Psoas muscle (tissue), 7 donors: ENCODE measurements at regions not wholly inside any gene's neighbourhood (a gene's known extent, or its start where the extent isn't known, plus 50 kb on each side); places are given as distances from the start of the nearest gene placed in this dataset.

Source experiments
- ATAC-seq, 4 donors: fragments of 200-7000 bp; cut with Tn5 transposase; one replicate each; pipeline ENCODE4 v1.9.1; 2020; ENCODE audit warnings: moderate library complexity in 3 of 4, mild to moderate bottlenecking in 2 of 4
- DNase-seq, 2 donors: peaks; one replicate each; pipeline ENCODE4 v3.0.0-alpha.2; 2020
- H3K27ac ChIP-seq: fragments of 200-600 bp; one replicate; pipeline ENCODE4 v1.8.0; 2022
- H3K27me3 ChIP-seq, 3 donors: fragments of 200-600 bp in 1 of 3; one replicate each; pipeline versions ENCODE4 v1.6.1 to v1.8.0; 2013 to 2022; ENCODE audit warnings: low read length in 2 of 3, mild to moderate bottlenecking in 2 of 3, moderate library complexity in 1 of 3; ENCODE audit not compliant: insufficient read depth in 3 of 3
- H3K36me3 ChIP-seq, 2 donors: fragments of 200-600 bp in 1 of 2; one replicate each; pipeline versions ENCODE4 v1.6.1 to v1.8.0; 2013 to 2022; ENCODE audit warnings: low read depth in 1 of 2, mild to moderate bottlenecking in 1 of 2, moderate library complexity in 1 of 2; ENCODE audit not compliant: insufficient read depth in 1 of 2
- H3K4me1 ChIP-seq: fragments of 200-600 bp; one replicate; pipeline ENCODE4 v1.8.0; 2022
- H3K4me3 ChIP-seq: fragments of 200-600 bp; one replicate; pipeline ENCODE4 v1.8.0; 2022; ENCODE audit warnings: mild to moderate bottlenecking
- H3K9me3 ChIP-seq: fragments of 200-600 bp; one replicate; pipeline ENCODE4 v1.8.0; 2022
- WGBS, 3 donors: extraction: QIAGEN DNeasy Blood & Tissue Kit; methylation state at CpG; one replicate each; pipeline versions ENCODE4 v1.1.6 to v1.1.7; 2013; 5-methylcytosine and 5-hydroxymethylcytosine counted together
- intact Hi-C, 2 donors: fragments of 100-400 bp; cut with DNase I; formaldehyde crosslinking; loops; one replicate each; pipeline versions ENCODE4 v1.11.0 to v1.14.2; 2022
- TF ChIP-seq, protein P1 (sequence below): fragments of 200-600 bp; IDR thresholded peaks from one replicate; pipeline ENCODE4 v1.8.0; 2022; ENCODE audit warnings: antibody characterized with exemption
- donor health status: healthy with polysubstance abuse.
- donor health status: DM: no; HTN: no; CAD: no; lungs with moderate emphysema.
- donor health status: Bipolar disorder and iron deficiency.
- donor health status: healthy.
- donor health status: DM: yes; HTN: yes; CAD: no.
- donor health status: DM: no; HTN: no; CAD: no.
- donor health status: DM: yes; HTN: yes; CAD: no.

DNA sequence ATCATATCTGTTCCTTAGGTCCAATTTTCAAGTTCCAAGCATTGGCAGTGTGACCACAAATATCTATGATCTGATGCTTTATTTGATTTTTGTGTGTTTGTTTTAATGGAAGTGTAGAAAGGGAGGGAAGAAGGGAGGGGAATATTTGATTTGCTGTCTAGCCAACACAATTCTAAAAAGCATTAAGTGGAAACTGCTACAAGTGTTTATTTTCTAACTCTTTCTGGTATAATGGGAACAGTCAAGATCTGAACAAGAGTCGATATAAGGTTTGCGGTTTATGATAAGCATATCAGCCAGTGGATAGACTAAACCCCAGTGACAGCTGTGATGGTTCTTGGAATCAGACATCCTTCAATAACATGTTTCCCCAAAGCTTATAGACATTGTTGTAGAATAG is 267.8 kb upstream of the SNX7 start:
- Histone ChIP-seq H3K27ac (no peak overlapping the region), H3K9me3 (no peaks in the 10 kb centered on the region), H3K27me3 (no peaks in the 10 kb centered on the region), H3K4me1 (no peaks in the 10 kb centered on the region), H3K4me3 (no peak overlapping the region), H3K36me3 (no peaks in the 10 kb centered on the region)
- intact Hi-C loops, result no loop called here
- DNase-seq (no peak), ATAC-seq (no peak)
- TF ChIP-seq, protein P1, sequence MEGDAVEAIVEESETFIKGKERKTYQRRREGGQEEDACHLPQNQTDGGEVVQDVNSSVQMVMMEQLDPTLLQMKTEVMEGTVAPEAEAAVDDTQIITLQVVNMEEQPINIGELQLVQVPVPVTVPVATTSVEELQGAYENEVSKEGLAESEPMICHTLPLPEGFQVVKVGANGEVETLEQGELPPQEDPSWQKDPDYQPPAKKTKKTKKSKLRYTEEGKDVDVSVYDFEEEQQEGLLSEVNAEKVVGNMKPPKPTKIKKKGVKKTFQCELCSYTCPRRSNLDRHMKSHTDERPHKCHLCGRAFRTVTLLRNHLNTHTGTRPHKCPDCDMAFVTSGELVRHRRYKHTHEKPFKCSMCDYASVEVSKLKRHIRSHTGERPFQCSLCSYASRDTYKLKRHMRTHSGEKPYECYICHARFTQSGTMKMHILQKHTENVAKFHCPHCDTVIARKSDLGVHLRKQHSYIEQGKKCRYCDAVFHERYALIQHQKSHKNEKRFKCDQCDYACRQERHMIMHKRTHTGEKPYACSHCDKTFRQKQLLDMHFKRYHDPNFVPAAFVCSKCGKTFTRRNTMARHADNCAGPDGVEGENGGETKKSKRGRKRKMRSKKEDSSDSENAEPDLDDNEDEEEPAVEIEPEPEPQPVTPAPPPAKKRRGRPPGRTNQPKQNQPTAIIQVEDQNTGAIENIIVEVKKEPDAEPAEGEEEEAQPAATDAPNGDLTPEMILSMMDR, result no peak
- WGBS, 3 donors, result 63 to 95% (median 92%) methylated on average over 2 of the region's 2 CpGs

DNA sequence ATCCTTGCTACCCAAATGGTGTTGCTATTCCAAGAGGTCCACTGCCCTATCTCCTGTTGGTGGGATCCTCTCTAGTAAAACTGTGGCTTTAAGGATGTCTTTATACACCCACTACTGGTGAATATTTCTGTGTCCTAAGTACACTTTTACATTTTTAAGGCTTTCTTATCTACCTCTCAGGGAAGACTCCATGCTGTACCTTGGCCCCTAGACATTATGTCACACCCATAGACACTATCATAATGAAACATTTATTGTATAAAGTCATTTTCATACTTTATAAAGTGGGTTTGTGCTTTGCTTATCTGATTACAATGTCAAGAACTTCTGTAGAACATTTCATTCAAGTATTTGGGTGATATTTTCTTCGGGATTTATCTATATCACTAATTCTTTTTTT is 270.3 kb upstream of the SNX7 start:
- Histone ChIP-seq H3K4me3 (no peak overlapping the region), H3K9me3 (no peaks in the 10 kb centered on the region), H3K4me1 (no peaks in the 10 kb centered on the region), H3K36me3 (no peaks in the 10 kb centered on the region), H3K27ac (no peak overlapping the region), H3K27me3 (no peaks in the 10 kb centered on the region)
- no peak for ATAC-seq
- DNase-seq, result no peak
- intact Hi-C loops, result no loop called here
- 89 to 93% (median 90%) methylated on average over 1 of the region's 1 CpG for WGBS, 3 donors
- TF ChIP-seq, protein P1, result no peak

DNA sequence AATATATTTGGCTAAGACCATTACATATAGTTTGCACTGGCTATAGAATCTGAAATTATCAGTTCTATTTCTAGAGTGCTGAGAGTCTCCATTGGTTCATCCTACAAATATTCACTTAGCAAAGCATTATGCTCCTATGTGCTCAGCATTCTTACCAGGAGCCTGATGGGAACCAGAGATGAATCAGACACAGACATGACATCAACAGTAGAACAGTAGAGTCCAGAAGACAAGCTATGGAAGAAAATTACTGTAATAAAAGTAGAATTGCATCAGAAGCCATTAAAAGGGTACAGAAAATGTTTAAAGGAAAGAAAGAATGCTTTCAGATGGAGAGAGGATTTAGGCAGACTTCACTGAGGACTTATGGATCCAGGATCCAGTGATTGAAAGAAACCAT is 271.7 kb upstream of the SNX7 start:
- Histone ChIP-seq H3K27ac (no peak overlapping the region), H3K36me3 (no peaks in the 10 kb centered on the region), H3K4me3 (no peak overlapping the region), H3K27me3 (no peaks in the 10 kb centered on the region), H3K9me3 (no peaks in the 10 kb centered on the region), H3K4me1 (no peaks in the 10 kb centered on the region)
- DNase-seq, result no peak
- TF ChIP-seq, protein P1, result no peak
- intact Hi-C loops, result no loop called here
- ATAC-seq, result no peak

DNA sequence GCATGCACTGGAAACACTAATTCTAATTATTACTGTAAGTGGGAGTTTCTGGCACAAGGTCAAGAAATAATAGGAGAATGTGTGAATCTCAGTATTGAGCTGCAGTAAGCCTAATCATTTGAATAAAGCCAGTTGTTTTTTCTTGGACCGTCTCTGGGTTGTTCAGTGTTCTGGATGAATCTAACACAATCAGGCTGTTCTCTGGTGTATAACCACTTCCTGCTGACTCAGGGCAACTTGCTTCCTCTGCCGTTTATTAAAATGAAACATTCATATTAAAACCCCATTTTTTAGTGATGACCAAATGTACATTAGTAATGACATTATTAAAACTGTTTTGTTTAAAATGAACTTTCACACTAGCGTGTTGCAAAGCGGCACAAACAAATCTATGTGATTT is 273.1 kb upstream of the SNX7 start:
- no peaks in the 10 kb centered on the region for H3K9me3 ChIP-seq
- H3K4me1 ChIP-seq, result no peaks in the 10 kb centered on the region
- intact Hi-C loops, result no loop called here
- DNase-seq, result no peak
- H3K36me3 ChIP-seq, result no peaks in the 10 kb centered on the region
- H3K4me3 ChIP-seq, result no peak overlapping the region
- 10 to 21% (median 18%) methylated on average over 4 of the region's 4 CpGs for WGBS, 3 donors
- no peaks in the 10 kb centered on the region for H3K27me3 ChIP-seq
- TF ChIP-seq, protein P1, result no peak
- ATAC-seq, result no peak
- no peak overlapping the region for H3K27ac ChIP-seq

DNA sequence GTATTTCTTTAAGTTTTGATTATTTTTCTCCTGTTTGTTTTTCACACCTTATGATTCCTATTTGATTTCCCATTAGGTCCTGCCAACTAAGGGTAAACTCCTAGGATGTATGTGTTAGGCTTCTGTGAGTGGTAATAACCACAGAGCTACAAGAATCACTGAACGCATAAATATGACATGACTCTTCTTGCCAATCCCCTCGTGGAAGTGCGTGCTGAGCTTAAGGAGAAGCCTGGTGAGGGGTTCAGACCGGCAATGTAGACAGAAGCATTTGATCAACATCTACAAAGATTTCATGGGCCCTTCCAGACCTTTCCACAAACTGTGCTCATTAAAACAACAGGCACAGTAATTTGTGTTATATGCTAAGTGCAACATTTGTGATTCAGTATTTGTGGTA is 273.8 kb upstream of the SNX7 start:
- no peaks in the 10 kb centered on the region for H3K36me3 ChIP-seq
- no peak overlapping the region for H3K27ac ChIP-seq
- no peaks in the 10 kb centered on the region for H3K27me3 ChIP-seq
- H3K9me3 ChIP-seq, result no peaks in the 10 kb centered on the region
- DNase-seq (no peak), ATAC-seq (no peak)
- no peaks in the 10 kb centered on the region for H3K4me1 ChIP-seq
- WGBS, 3 donors, result 72 to 73% (median 73%) methylated on average over 4 of the region's 4 CpGs
- TF ChIP-seq, protein P1, result no peak
- H3K4me3 ChIP-seq, result no peak overlapping the region
- intact Hi-C loops, result no loop called here
